HG02759 (cell line): ENCODE measurements at regions not wholly inside any gene's neighbourhood (a gene's known extent, or its start where the extent isn't known, plus 50 kb on each side); places are given as distances from the start of the nearest gene placed in this dataset.
"Not testable (repeated sequence)": the region's sequence is repeated elsewhere in the genome, so short reads cannot be mapped to it uniquely, and the experiment has no call there.

Source experiments
- ATAC-seq: cut with Tn5 transposase; IDR thresholded peaks from one replicate; pipeline ENCODE4 v1.9.1; 2021; ENCODE audit warnings: mild to moderate bottlenecking, moderate library complexity; ENCODE audit not compliant: unreplicated experiment

DNA sequence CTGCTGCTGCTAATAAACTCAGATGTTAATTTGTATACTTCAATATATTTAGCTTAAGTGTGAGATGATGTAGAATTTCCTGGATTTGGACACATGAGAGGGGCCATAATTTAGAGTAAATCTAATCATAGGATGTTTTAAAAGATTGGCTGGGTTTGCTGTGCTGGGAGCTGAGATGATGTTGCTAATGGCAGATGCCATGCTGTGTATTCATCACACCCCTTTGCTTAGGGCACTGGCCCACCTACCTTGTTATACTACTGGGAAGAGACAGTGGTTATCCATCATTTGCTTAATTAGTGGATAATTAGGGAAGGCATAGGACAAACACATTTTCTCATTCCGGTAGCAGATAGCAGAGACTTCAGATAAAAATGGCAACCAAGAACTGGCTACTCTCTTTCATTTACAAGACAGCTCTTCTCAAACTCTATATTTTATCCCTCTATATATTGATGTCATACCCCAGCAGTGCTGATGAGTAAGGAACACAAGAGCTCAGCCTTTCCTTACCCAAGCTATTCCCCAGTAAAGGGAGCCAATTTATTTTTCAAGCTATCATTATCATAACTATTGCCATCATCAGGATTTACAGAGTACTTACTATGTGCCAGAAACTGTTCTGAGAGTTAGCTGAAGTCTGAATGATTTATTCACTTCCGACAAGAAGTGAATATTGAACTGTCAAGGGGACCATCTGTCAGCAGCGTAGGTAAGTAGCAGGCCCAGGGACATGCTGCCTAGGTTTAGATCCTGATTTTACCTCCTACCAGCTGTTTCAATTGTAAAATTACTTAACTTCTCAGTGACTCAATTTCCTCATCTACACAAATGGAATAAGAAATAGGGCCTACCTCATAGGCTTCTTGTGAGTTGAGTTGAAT lies 204.6 kb upstream of the FLRT2 start:
- no peak for ATAC-seq

GRCh38 chr14:85332401-85332800 lies 197.5 kb upstream of the FLRT2 start:
- ATAC-seq, result no peak

- ATAC-seq, result no peak
Observed at GRCh38 chr14:85333313-85333712, 196.6 kb upstream of the FLRT2 start.

DNA sequence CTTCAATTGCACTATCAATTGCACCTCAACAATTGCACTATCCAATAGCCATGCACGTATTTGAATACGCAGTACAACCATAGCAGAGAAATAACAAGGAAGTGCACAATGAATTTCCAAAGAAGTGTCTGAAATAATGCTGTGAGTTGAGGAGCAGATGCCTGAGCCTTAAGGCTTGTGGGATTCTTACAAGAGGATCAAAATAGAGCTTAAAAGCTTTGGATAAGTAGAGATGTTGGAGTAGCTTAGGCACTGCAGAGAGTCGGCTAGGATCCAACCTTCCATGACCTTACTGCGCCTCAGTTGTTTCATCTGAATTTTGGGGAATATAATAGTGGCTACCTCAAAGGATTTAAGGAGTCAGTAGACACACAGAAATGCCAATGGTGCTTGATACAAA lies 196.1 kb upstream of the FLRT2 start:
- no peak for ATAC-seq

DNA sequence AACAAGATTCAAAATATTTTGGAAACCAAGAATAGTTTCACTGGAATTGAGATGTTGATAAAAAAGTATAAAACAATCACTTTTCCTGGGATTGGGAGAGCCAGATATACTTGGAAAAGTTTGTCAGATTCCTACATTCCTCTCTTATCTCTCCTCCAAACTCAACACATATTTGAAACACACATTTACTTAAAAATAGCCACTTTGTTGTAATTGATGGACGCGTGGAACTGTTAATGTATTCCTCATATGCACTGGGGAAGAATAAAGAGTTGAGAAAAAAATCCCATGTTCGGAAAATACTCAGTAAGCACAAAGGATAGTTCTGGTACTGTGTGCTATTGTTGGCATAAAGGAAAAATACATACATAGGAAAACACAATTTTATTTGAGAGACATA lies 195.6 kb upstream of the FLRT2 start:
- ATAC-seq, result no peak

DNA sequence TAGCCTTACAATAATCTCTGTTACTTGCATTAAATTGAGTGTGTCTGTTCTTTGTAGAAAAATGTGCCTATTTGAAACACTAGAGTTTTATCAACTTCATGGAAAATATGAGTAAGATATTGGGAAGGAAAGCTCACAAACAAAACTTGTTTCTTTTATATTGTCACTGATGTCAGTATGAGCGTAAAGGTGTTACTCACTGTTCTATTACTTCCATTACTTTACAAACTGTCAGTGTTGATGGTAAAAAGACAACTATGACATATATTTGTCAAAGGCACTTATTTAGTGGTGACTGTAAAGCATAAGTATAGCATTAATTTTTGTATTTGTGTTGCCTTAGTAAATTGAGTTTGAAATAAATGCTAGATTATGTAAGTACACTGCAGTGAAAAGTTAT lies 193.7 kb upstream of the FLRT2 start:
- ATAC-seq, result no peak

- ATAC-seq, result no peak
Observed at GRCh38 chr14:85336817-85337216, 193.1 kb upstream of the FLRT2 start.

- no peak for ATAC-seq
Observed at GRCh38 chr14:85338895-85339294, 191.0 kb upstream of the FLRT2 start.

GRCh38 chr14:85342858-85343607 lies 186.9 kb upstream of the FLRT2 start:
- no peak for ATAC-seq

GRCh38 chr14:85344171-85344570 lies 185.8 kb upstream of the FLRT2 start:
- ATAC-seq, result no peak

- ATAC-seq, result no peak
Observed at GRCh38 chr14:85344847-85345570, 184.9 kb upstream of the FLRT2 start.

DNA sequence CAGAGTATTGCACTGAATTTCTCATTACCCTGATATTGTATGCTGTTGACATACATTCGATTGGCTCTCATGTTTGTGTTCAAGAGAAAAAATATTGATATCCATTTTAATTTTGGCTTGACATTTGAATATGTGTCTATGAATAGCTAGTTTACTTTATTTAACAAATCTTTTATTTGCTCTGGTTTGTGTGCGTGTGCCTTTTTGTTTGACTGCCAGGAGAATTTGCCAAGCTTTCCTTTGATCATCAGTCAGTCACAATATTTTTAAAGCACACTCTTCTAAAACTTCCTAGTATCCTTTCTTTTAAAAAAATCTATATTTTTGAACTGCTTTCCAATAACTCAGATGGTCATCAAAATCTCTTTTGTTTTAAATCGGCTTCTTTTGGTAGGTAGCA lies 179.3 kb upstream of the FLRT2 start:
- no peak for ATAC-seq

- not testable (repeated sequence) for ATAC-seq
Observed at GRCh38 chr14:85352588-85352987, 177.4 kb upstream of the FLRT2 start.

DNA sequence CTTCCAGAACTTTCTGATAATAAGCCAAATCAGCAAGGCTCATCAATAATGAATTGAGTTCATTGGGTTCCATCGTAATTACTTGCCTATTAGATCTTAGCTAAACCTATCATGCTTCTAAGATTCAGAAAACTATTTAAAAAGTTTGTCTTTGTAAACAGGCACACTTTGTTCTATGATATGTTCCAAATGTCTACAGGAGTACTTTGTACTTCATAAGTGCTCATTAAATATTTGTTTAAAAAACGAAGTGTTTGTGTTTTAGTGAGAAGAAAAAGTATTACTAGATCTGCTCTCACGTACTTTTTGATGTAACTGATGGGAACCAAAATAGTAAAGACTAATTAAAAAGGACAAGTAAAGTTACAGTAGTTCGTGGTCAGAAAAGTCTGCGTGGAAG lies 172.8 kb upstream of the FLRT2 start:
- ATAC-seq, result no peak

- ATAC-seq, result no peak
Observed at GRCh38 chr14:85358136-85358785, 171.7 kb upstream of the FLRT2 start.

GRCh38 chr14:85359505-85359904 lies 170.4 kb upstream of the FLRT2 start:
- no peak for ATAC-seq

- no peak for ATAC-seq
Observed at GRCh38 chr14:85363358-85363757, 166.6 kb upstream of the FLRT2 start.

- no peak for ATAC-seq
Observed at GRCh38 chr14:85366226-85366625, 163.7 kb upstream of the FLRT2 start.

GRCh38 chr14:85380881-85381280 lies 149.1 kb upstream of the FLRT2 start:
- no peak for ATAC-seq

GRCh38 chr14:85382341-85382740 lies 147.6 kb upstream of the FLRT2 start:
- ATAC-seq, result no peak

GRCh38 chr14:85387181-85387580 lies 142.8 kb upstream of the FLRT2 start:
- no peak for ATAC-seq
